ENCODE measurements at regions not wholly inside any gene's neighbourhood (a gene's known extent, or its start where the extent isn't known, plus 50 kb on each side); places are given as distances from the start of the nearest gene placed in this dataset.

GRCh38 chr13:99859178-99860177, 112.1 kb downstream of the ZIC5 start:
- no peak for TF ChIP-seq CTCF (IDR thresholded peaks at IDR 0.05)

GRCh38 chr13:99857738-99858137, 113.8 kb downstream of the ZIC5 start:
- TF ChIP-seq CTCF (IDR thresholded peaks at IDR 0.05) = no peak

- no peak for TF ChIP-seq CTCF (IDR thresholded peaks at IDR 0.05)
These were observed 115.8 kb downstream of the ZIC5 start for GRCh38 chr13:99855526-99856420.

GRCh38 chr13:99854366-99854765, 117.2 kb downstream of the ZIC5 start:
- TF ChIP-seq CTCF (IDR thresholded peaks at IDR 0.05) = no peak

- no peak for TF ChIP-seq CTCF (IDR thresholded peaks at IDR 0.05)
These were observed 124.2 kb downstream of the ZIC5 start for GRCh38 chr13:99847318-99847750.

GRCh38 chr13:99845161-99845874, 126.2 kb downstream of the ZIC5 start:
- no peak for TF ChIP-seq CTCF (IDR thresholded peaks at IDR 0.05)

- TF ChIP-seq CTCF (IDR thresholded peaks at IDR 0.05) = no peak
These were observed 127.1 kb downstream of the ZIC5 start for GRCh38 chr13:99844421-99844820.
